Subcutaneous abdominal adipose tissue (tissue), 5 donors: ENCODE measurements at regions not wholly inside any gene's neighbourhood (a gene's known extent, or its start where the extent isn't known, plus 50 kb on each side); places are given as distances from the start of the nearest gene placed in this dataset.

ENCODE experiments used
- H3K27ac ChIP-seq: one replicate; pipeline ENCODE4 v1.7.0; 2013; ENCODE audit warnings: low read depth, mild to moderate bottlenecking, inconsistent platforms, low read length, moderate library complexity
- H3K27me3 ChIP-seq, 5 donors: one replicate each; pipeline ENCODE4 v1.7.0; 2013; ENCODE audit warnings: low read length in 5 of 5, inconsistent platforms in 1 of 5; ENCODE audit not compliant: control insufficient read depth in 5 of 5, insufficient read depth in 4 of 5
- H3K36me3 ChIP-seq, 5 donors: one replicate each; pipeline ENCODE4 v1.7.0; 2013; ENCODE audit warnings: low read length in 5 of 5; ENCODE audit not compliant: control insufficient read depth in 5 of 5, insufficient read depth in 5 of 5
- H3K4me1 ChIP-seq, 5 donors: one replicate each; pipeline ENCODE4 v1.7.0; 2013; ENCODE audit warnings: low read length in 5 of 5, mild to moderate bottlenecking in 3 of 5, moderate library complexity in 1 of 5; ENCODE audit not compliant: control insufficient read depth in 5 of 5, insufficient read depth in 5 of 5
- H3K4me3 ChIP-seq, 5 donors: one replicate each; pipeline ENCODE4 v1.7.0; 2013; ENCODE audit warnings: low read length in 5 of 5, low read depth in 1 of 5
- H3K9ac ChIP-seq, 5 donors: one replicate each; pipeline ENCODE4 v1.7.0; 2013; ENCODE audit warnings: low read length in 5 of 5, mild to moderate bottlenecking in 4 of 5, moderate library complexity in 3 of 5
- H3K9me3 ChIP-seq, 5 donors: one replicate each; pipeline ENCODE4 v1.7.0; 2013; ENCODE audit warnings: low read length in 5 of 5; ENCODE audit not compliant: control insufficient read depth in 5 of 5
- donor health status: healthy.
- donor health status: healthy.
- donor health status: healthy.
- donor health status: healthy.
- donor health status: healthy.

GRCh38 chr2:7969756-7970515, 711.9 kb upstream of the ID2 start:
- Histone ChIP-seq H3K9me3 (peaks cover 0 to 5% (median 0%) of the 10 kb centered on the region in 5 donors), H3K27ac (no peak overlapping the region), H3K36me3 (no peaks in the 10 kb centered on the region), H3K27me3 (no peaks in the 10 kb centered on the region), H3K9ac (no peak overlapping the region), H3K4me3 (no peak overlapping the region), H3K4me1 (peaks cover 0 to 4% (median 0%) of the 10 kb centered on the region in 5 donors)

- H3K9me3 ChIP-seq, result peaks cover 0 to 5% (median 0%) of the 10 kb centered on the region in 5 donors
- H3K36me3 ChIP-seq, result no peaks in the 10 kb centered on the region
- no peak overlapping the region for H3K4me3 ChIP-seq
- H3K27ac ChIP-seq, result no peak overlapping the region
- peaks cover 0 to 4% (median 0%) of the 10 kb centered on the region in 5 donors for H3K4me1 ChIP-seq
- no peaks in the 10 kb centered on the region for H3K27me3 ChIP-seq
- no peak overlapping the region for H3K9ac ChIP-seq
These were observed 710.6 kb upstream of the ID2 start for GRCh38 chr2:7971248-7971647.

- Histone ChIP-seq H3K9me3 (peaks cover 0 to 5% (median 0%) of the 10 kb centered on the region in 5 donors), H3K27me3 (no peaks in the 10 kb centered on the region), H3K4me1 (peaks cover 0 to 4% (median 0%) of the 10 kb centered on the region in 5 donors), H3K4me3 (no peak overlapping the region), H3K9ac (no peak overlapping the region), H3K36me3 (no peaks in the 10 kb centered on the region), H3K27ac (no peak overlapping the region)
These were observed 710.0 kb upstream of the ID2 start for GRCh38 chr2:7971841-7972240.

- no peak overlapping the region for H3K4me3 ChIP-seq
These were observed 709.2 kb upstream of the ID2 start for GRCh38 chr2:7972670-7973069.

GRCh38 chr2:7973801-7974480, 707.9 kb upstream of the ID2 start:
- Histone ChIP-seq H3K27me3 (no peaks in the 10 kb centered on the region), H3K4me1 (peaks cover 0 to 4% (median 0%) of the 10 kb centered on the region in 5 donors), H3K4me3 (no peak overlapping the region), H3K36me3 (no peaks in the 10 kb centered on the region), H3K9ac (no peak overlapping the region), H3K27ac (no peak overlapping the region), H3K9me3 (peaks cover 0 to 5% (median 0%) of the 10 kb centered on the region in 5 donors)

More at GRCh38 chr2:7972670-7973069, 709.2 kb upstream of the ID2 start:
- H3K9ac ChIP-seq, result no peak overlapping the region
- no peaks in the 10 kb centered on the region for H3K27me3 ChIP-seq
- H3K4me1 ChIP-seq, result peaks cover 0 to 4% (median 0%) of the 10 kb centered on the region in 5 donors
- H3K36me3 ChIP-seq, result no peaks in the 10 kb centered on the region
- H3K9me3 ChIP-seq, result peaks cover 0 to 5% (median 0%) of the 10 kb centered on the region in 5 donors
- H3K27ac ChIP-seq, result no peak overlapping the region

- peaks cover 0 to 3% (median 0%) of the 10 kb centered on the region in 5 donors for H3K4me1 ChIP-seq
- peaks cover 0 to 5% (median 0%) of the 10 kb centered on the region in 5 donors for H3K9me3 ChIP-seq
- no peaks in the 10 kb centered on the region for H3K36me3 ChIP-seq
- no peak overlapping the region for H3K27ac ChIP-seq
- no peak overlapping the region for H3K9ac ChIP-seq
- H3K4me3 ChIP-seq, result no peak overlapping the region
- H3K27me3 ChIP-seq, result no peaks in the 10 kb centered on the region
These were observed 706.9 kb upstream of the ID2 start for GRCh38 chr2:7974936-7975335.

- Histone ChIP-seq H3K36me3 (no peaks in the 10 kb centered on the region), H3K27me3 (no peaks in the 10 kb centered on the region), H3K9ac (no peak overlapping the region), H3K4me3 (no peak overlapping the region), H3K4me1 (no peaks in the 10 kb centered on the region), H3K27ac (no peak overlapping the region), H3K9me3 (no peaks in the 10 kb centered on the region)
These were observed 705.6 kb upstream of the ID2 start for GRCh38 chr2:7976206-7976605.

- no peaks in the 10 kb centered on the region for H3K4me1 ChIP-seq
- no peaks in the 10 kb centered on the region for H3K36me3 ChIP-seq
- H3K4me3 ChIP-seq, result no peak overlapping the region
- H3K9me3 ChIP-seq, result peaks cover 0 to 4% (median 0%) of the 10 kb centered on the region in 5 donors
- no peaks in the 10 kb centered on the region for H3K27me3 ChIP-seq
- H3K9ac ChIP-seq, result no peak overlapping the region
- no peak overlapping the region for H3K27ac ChIP-seq
These were observed 703.9 kb upstream of the ID2 start for GRCh38 chr2:7977981-7978380.

- Histone ChIP-seq H3K36me3 (no peaks in the 10 kb centered on the region), H3K9me3 (peaks cover 0 to 4% (median 0%) of the 10 kb centered on the region in 5 donors), H3K4me3 (no peak overlapping the region), H3K4me1 (no peaks in the 10 kb centered on the region), H3K27ac (no peak overlapping the region), H3K27me3 (no peaks in the 10 kb centered on the region), H3K9ac (no peak overlapping the region)
These were observed 699.8 kb upstream of the ID2 start for GRCh38 chr2:7982054-7982453.

- Histone ChIP-seq H3K36me3 (no peaks in the 10 kb centered on the region), H3K27ac (no peak overlapping the region), H3K9me3 (peaks cover 0 to 4% (median 0%) of the 10 kb centered on the region in 5 donors), H3K9ac (no peak overlapping the region), H3K4me3 (no peak overlapping the region), H3K4me1 (no peaks in the 10 kb centered on the region), H3K27me3 (no peaks in the 10 kb centered on the region)
These were observed 698.4 kb upstream of the ID2 start for GRCh38 chr2:7983451-7983850.
